DOHH2 (cell line): ENCODE measurements at regions not wholly inside any gene's neighbourhood (a gene's known extent, or its start where the extent isn't known, plus 50 kb on each side); places are given as distances from the start of the nearest gene placed in this dataset.

Experiments
- EZH2phosphoT487 ChIP-seq: fragments of 200-600 bp; sonication (generic); IDR thresholded peaks from 2 replicates; pipeline ENCODE4 v1.6.1; 2017; ENCODE audit warnings: borderline replicate concordance, mild to moderate bottlenecking, antibody characterized with exemption, low read length, moderate library complexity, mixed read lengths
- TF ChIP-seq, protein P1 (sequence below): fragments of 200-600 bp; sonication (generic); IDR thresholded peaks from one replicate; pipeline ENCODE4 v1.5.1; 2014; ENCODE audit warnings: antibody characterized with exemption, mild to moderate bottlenecking, low read depth, low read length; ENCODE audit not compliant: poor library complexity, severe bottlenecking

GRCh38 chr5:159800131-159800840 lies 116.0 kb upstream of the ADRA1B start:
- TF ChIP-seq, protein P1, sequence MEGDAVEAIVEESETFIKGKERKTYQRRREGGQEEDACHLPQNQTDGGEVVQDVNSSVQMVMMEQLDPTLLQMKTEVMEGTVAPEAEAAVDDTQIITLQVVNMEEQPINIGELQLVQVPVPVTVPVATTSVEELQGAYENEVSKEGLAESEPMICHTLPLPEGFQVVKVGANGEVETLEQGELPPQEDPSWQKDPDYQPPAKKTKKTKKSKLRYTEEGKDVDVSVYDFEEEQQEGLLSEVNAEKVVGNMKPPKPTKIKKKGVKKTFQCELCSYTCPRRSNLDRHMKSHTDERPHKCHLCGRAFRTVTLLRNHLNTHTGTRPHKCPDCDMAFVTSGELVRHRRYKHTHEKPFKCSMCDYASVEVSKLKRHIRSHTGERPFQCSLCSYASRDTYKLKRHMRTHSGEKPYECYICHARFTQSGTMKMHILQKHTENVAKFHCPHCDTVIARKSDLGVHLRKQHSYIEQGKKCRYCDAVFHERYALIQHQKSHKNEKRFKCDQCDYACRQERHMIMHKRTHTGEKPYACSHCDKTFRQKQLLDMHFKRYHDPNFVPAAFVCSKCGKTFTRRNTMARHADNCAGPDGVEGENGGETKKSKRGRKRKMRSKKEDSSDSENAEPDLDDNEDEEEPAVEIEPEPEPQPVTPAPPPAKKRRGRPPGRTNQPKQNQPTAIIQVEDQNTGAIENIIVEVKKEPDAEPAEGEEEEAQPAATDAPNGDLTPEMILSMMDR, result no peak
- TF ChIP-seq EZH2phosphoT487, result no peak
